ENCODE measurements at regions not wholly inside any gene's neighbourhood (a gene's known extent, or its start where the extent isn't known, plus 50 kb on each side); places are given as distances from the start of the nearest gene placed in this dataset.
"Not testable (repeated sequence)": the region's sequence is repeated elsewhere in the genome, so short reads cannot be mapped to it uniquely, and the experiment has no call there.

DNA sequence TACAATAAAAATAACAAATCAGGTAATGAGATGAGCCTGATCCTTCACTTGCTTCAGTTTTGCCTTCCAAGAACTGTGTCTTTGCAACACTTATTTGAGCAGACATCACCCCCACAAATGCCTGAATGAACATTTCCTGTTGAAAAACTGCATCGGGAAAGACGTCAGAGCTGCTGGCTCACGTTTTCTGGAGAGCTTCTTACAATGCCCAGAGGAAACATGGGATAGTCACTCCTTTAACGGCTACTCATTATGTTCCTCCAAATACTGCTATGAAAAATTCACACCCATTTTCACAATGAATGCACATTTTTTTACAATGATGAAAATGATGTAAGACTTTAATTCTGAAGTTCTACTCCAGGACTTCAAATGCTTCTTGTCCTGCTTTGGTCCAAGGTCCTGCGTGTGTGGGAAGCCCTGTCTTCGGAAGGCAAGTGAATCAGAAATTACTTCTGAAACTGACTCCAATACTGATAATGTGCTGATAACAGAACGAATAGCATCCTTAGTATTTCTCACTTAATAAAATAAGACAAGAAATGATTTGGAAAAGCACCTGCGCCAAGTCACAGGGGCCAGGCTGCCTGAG, 238.0 kb downstream of the ANKRD60 start:
- ChIA-PET POLR2A (no interaction called here), CTCF (no interaction called here)
- Mint-ChIP-seq H3K27ac (no peak overlapping the region), H3K9me3 (ENCODE audit: insufficient read depth) (no peaks in the 10 kb centered on the region), H3K27me3 (ENCODE audit: low read depth) (peaks cover 6% of the 10 kb centered on the region), H3K4me3 (no peak overlapping the region), H3K4me1 (ENCODE audit: low read depth) (no peaks in the 10 kb centered on the region), H3K36me3 (ENCODE audit: low read depth) (no peaks in the 10 kb centered on the region)
- no peak for ATAC-seq
- DNase-seq, result no peak

DNA sequence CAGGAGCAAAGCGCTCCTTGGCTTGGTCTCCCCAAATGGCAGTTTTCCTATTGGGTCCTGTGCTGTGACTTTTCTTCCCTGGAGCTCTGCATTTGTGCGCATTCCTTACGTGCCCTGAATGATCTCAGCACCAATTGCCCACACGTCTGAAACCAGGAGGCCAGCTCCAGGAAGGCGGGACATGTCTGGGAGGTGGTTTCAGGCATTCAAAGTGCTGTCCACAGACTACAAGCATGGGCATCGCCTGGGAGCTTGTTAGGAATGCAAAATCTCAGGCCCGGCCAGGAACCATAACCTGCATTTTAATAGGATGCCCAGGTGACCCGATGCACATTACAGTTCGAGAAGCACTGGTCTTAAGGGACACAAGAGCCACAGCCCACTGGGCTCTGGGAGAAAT, 239.6 kb downstream of the ANKRD60 start:
- Mint-ChIP-seq H3K27ac (no peak overlapping the region), H3K27me3 (ENCODE audit: low read depth) (peaks cover 6% of the 10 kb centered on the region), H3K9me3 (ENCODE audit: insufficient read depth) (no peaks in the 10 kb centered on the region), H3K4me3 (no peak overlapping the region), H3K36me3 (ENCODE audit: low read depth) (no peaks in the 10 kb centered on the region), H3K4me1 (ENCODE audit: low read depth) (no peaks in the 10 kb centered on the region)
- DNase-seq, result no peak
- no peak for ATAC-seq
- ChIA-PET CTCF (no interaction called here), POLR2A (no interaction called here)

DNA sequence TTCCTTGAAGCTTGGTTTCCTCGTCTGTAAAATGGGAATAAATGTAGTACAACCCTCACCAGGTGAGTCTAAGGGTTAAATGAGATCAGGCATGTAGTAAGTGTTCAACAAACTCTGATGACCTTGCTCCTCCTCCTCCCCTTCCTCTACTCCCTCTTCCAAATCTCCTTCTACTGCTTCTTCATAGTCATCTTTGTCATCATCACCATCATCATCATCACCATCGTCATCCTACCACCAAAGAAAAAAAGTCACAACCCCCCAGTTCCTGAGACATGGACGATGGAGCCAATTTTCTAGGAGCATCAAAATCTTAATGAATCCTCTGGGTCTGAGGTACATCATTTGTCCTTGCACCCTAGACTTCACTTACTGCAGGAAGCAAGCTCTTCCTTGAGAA, 240.0 kb downstream of the ANKRD60 start:
- ATAC-seq, result no peak
- H3K4me3 Mint-ChIP-seq, result no peak overlapping the region

DNA sequence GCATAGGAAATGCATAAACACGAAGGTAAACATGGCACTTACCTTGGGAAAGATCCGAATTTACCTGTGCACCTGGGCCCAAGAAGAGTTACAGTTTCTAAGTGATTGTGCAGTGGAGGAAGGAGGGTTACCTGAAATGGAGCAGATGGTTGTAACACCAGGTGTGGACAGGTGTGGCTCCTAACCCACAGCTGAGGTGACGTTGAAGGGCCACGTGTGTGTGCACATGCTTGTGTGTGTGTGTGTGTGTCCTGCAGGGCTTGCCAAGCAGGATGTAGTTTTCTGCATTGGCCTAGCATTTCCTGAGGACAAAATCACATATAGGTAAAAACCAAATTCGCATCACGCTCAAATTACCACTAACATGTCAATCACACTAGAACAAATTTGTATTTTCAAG, 240.8 kb downstream of the ANKRD60 start:
- H3K27me3 Mint-ChIP-seq (ENCODE audit: low read depth), result peaks cover 6% of the 10 kb centered on the region
- ChIA-PET CTCF (no interaction called here), POLR2A (no interaction called here)
- DNase-seq (no peak), ATAC-seq (no peak)
- no peak overlapping the region for H3K4me3 Mint-ChIP-seq
- H3K27ac Mint-ChIP-seq, result no peak overlapping the region
- no peaks in the 10 kb centered on the region for H3K36me3 Mint-ChIP-seq (ENCODE audit: low read depth)
- H3K9me3 Mint-ChIP-seq (ENCODE audit: insufficient read depth), result no peaks in the 10 kb centered on the region
- no peaks in the 10 kb centered on the region for H3K4me1 Mint-ChIP-seq (ENCODE audit: low read depth)

More for the DNA sequence above, 240.0 kb downstream of the ANKRD60 start:
- ChIA-PET POLR2A (no interaction called here), CTCF (no interaction called here)
- Mint-ChIP-seq H3K27ac (no peak overlapping the region), H3K4me1 (ENCODE audit: low read depth) (no peaks in the 10 kb centered on the region), H3K36me3 (ENCODE audit: low read depth) (no peaks in the 10 kb centered on the region), H3K27me3 (ENCODE audit: low read depth) (peaks cover 6% of the 10 kb centered on the region), H3K9me3 (ENCODE audit: insufficient read depth) (no peaks in the 10 kb centered on the region)
- no peak for DNase-seq

DNA sequence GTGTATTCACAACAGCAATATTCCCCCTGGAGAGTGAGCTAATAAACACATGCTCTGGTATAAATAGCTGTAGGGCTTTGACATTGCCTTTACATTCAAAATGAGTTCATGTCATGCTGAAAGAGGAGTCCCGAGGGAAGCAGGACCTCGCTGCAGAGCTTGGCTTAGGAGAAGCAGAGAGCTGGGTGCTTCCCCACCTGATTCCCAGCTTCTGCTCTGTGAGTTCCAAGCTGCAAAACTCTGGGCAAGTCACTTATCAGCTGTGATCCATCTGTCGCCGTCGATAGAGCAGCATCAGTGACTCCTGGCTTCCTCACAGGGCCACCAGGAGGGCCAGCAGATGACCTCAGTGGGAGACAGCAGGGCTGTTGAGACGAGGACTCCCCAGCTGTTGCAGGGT, 241.8 kb downstream of the ANKRD60 start:
- no peaks in the 10 kb centered on the region for H3K9me3 Mint-ChIP-seq (ENCODE audit: insufficient read depth)
- ATAC-seq (no peak), DNase-seq (no peak)
- CTCF ChIA-PET, result no interaction called here
- POLR2A ChIA-PET, result no interaction called here
- no peak overlapping the region for H3K27ac Mint-ChIP-seq
- H3K36me3 Mint-ChIP-seq (ENCODE audit: low read depth), result no peaks in the 10 kb centered on the region
- no peak overlapping the region for H3K4me3 Mint-ChIP-seq
- H3K27me3 Mint-ChIP-seq (ENCODE audit: low read depth), result peaks cover 6% of the 10 kb centered on the region
- H3K4me1 Mint-ChIP-seq (ENCODE audit: low read depth), result no peaks in the 10 kb centered on the region

DNA sequence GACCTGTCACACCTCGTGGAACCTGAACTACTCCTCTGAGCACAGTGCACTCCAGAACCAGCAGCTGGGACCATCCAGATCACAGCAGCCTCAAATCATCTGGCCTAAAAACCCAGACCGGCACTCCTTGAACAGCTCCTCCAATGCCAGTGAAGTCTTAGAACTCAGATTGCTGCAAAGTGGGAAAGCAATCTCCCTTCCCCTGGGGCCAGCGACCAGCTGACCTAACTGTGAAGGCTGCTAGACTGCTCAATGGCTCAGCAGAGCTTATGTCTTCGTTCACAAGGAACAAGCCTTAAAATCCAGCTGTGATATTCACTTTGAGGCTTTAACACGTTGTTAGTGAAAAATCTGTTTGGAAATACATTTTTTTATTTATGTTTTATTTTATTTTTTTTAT, 243.2 kb downstream of the ANKRD60 start:
- Mint-ChIP-seq H3K4me3 (no peak overlapping the region), H3K4me1 (ENCODE audit: low read depth) (no peaks in the 10 kb centered on the region), H3K27ac (no peak overlapping the region), H3K9me3 (ENCODE audit: insufficient read depth) (no peaks in the 10 kb centered on the region), H3K36me3 (ENCODE audit: low read depth) (no peaks in the 10 kb centered on the region), H3K27me3 (ENCODE audit: low read depth) (peaks cover under 1% of the 10 kb centered on the region)
- DNase-seq (no peak), ATAC-seq (no peak)
- ChIA-PET CTCF (no interaction called here), POLR2A (no interaction called here)

DNA sequence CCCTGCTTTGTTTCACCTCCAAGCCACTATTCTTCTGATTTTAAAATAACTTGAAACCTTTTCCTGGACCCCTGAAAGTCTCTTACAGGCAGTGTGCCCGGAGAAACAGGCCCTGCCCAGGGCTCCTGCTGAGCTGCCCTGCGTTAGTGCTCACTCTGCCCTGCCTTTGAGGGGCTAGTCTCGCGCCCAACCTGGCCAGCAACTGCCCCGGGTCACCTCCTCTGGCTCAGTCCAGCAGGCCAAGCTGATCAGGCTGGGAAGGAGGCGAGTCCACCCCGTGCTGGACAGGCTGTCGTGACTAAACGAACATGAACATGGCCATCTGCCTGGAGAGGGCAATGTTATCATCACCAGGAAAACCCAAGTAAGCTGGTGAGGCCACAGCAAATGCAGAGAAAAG, 245.4 kb downstream of the ANKRD60 start:
- ATAC-seq (no peak), DNase-seq (no peak)
- Mint-ChIP-seq H3K9me3 (ENCODE audit: insufficient read depth) (no peaks in the 10 kb centered on the region), H3K4me3 (no peak overlapping the region), H3K4me1 (ENCODE audit: low read depth) (no peaks in the 10 kb centered on the region), H3K27ac (no peak overlapping the region), H3K36me3 (ENCODE audit: low read depth) (no peaks in the 10 kb centered on the region), H3K27me3 (ENCODE audit: low read depth) (no peaks in the 10 kb centered on the region)
- POLR2A ChIA-PET, result no interaction called here
- CTCF ChIA-PET, result no interaction called here

DNA sequence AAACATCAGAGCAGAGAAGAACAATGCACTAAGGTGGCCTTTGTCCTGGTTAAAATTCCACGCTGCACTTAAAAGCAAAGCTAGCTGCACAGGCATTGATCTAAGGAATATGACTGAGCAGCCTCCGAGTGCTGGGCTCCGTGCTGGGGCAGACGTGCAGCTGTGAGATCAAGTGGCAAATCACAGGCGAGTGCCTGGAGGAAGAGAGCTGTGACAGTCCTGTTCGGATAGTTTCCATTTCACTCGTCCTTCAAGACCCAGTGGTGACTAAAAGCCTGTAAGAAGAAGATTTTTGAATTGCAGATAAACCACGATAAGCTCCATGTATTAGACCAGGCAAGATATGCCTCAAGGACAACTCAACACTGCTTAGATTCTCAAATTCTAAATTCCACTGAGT, 247.9 kb downstream of the ANKRD60 start:
- POLR2A ChIA-PET, result no interaction called here
- CTCF ChIA-PET, result no interaction called here
- Mint-ChIP-seq H3K4me1 (ENCODE audit: low read depth) (no peaks in the 10 kb centered on the region), H3K27me3 (ENCODE audit: low read depth) (no peaks in the 10 kb centered on the region), H3K4me3 (no peak overlapping the region), H3K9me3 (ENCODE audit: insufficient read depth) (no peaks in the 10 kb centered on the region), H3K27ac (no peak overlapping the region), H3K36me3 (ENCODE audit: low read depth) (no peaks in the 10 kb centered on the region)
- DNase-seq, result no peak
- ATAC-seq, result no peak

DNA sequence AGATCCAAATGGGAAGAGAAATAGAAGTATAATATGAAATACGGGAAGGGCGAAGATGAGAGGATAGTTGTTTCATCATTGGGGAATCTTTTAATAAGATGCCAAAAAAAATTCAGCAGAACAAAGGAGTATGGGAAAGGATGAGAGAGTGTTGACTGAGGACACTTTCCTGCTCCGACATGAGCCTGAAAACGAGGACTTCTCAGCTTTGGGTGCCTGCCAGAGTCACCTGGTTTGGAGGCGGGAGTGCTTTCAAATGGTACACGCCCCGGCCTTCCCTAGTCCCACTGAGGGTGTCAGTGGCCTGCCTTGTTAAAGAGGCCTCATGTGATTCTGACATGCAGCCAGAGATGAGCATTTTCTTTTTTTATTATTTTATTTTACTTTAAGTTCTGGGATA, 250.9 kb downstream of the ANKRD60 start:
- H3K4me1 Mint-ChIP-seq (ENCODE audit: low read depth), result no peaks in the 10 kb centered on the region
- H3K27me3 Mint-ChIP-seq (ENCODE audit: low read depth), result no peaks in the 10 kb centered on the region
- POLR2A ChIA-PET, result no interaction called here
- DNase-seq (no peak), ATAC-seq (no peak)
- CTCF ChIA-PET, result no interaction called here
- H3K9me3 Mint-ChIP-seq (ENCODE audit: insufficient read depth), result no peaks in the 10 kb centered on the region
- H3K36me3 Mint-ChIP-seq (ENCODE audit: low read depth), result no peaks in the 10 kb centered on the region
- H3K27ac Mint-ChIP-seq, result no peak overlapping the region
- H3K4me3 Mint-ChIP-seq, result no peak overlapping the region

DNA sequence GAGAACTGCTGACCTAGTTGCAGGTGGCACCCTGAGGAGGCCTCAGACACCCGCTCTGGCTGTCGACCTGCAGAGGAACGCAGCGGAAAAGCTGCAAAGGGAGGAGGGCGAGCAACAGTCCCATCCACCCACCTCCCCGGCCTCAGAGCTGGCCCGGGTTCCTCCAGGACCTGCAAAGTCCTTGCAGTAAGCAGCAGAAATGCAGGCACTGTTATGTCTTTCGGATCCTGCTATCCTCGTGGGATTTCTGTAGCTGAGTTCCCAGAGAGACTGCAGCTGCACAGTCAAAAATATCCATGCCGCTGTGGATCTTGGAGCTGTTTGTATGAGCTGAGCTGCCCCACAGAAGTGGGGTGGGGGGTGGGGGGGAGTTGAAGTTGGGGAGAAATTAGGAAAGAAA, 251.3 kb downstream of the ANKRD60 start:
- Mint-ChIP-seq H3K27me3 (ENCODE audit: low read depth) (no peaks in the 10 kb centered on the region), H3K4me1 (ENCODE audit: low read depth) (no peaks in the 10 kb centered on the region), H3K9me3 (ENCODE audit: insufficient read depth) (no peaks in the 10 kb centered on the region), H3K27ac (no peak overlapping the region), H3K36me3 (ENCODE audit: low read depth) (no peaks in the 10 kb centered on the region), H3K4me3 (no peak overlapping the region)
- POLR2A ChIA-PET, result no interaction called here
- ATAC-seq (no peak), DNase-seq (no peak)
- CTCF ChIA-PET, result no interaction called here

DNA sequence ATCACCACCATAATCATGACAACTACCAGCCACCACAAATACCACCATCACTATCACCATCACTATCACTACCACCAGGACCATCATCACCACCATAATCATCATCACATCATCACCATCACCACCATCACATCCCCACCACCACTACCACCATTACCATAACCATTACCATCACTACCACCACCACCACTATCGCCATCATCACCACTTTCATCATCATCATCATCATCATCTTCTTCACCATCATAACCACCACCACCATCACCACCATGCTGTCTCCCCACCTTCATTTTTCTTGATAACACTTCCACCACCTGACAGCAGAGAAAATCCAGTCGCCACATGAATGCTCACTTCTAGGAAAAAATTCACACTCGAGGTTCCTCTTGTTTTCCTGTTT, 253.6 kb downstream of the ANKRD60 start:
- no peaks in the 10 kb centered on the region for H3K36me3 Mint-ChIP-seq (ENCODE audit: low read depth)
- CTCF ChIA-PET, result no interaction called here

DNA sequence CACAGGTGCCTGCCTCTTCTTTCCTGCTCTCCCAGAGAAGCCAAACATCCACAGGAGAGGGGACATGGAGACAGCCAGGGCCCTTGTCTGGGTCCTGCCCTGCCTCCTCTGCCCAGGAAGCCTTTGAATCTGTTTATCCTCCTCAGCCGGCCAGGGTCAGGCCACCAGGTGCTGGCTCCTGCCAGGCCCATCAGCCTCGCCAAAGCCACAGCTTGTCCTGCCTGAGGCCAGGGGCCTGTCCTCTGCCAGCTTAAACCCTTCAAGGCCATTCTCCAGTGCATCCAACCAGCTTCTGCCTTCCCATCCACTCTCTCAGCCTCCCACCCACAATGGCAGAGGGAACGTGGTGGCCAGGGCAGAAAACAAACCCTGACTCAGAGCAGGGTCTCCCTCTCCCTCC, 254.6 kb downstream of the ANKRD60 start:
- H3K9me3 Mint-ChIP-seq (ENCODE audit: insufficient read depth), result no peaks in the 10 kb centered on the region
- no peaks in the 10 kb centered on the region for H3K27me3 Mint-ChIP-seq (ENCODE audit: low read depth)
- ChIA-PET POLR2A (no interaction called here), CTCF (no interaction called here)
- H3K4me3 Mint-ChIP-seq, result no peak overlapping the region
- H3K4me1 Mint-ChIP-seq (ENCODE audit: low read depth), result no peaks in the 10 kb centered on the region
- ATAC-seq, result no peak
- no peaks in the 10 kb centered on the region for H3K36me3 Mint-ChIP-seq (ENCODE audit: low read depth)
- DNase-seq, result no peak
- H3K27ac Mint-ChIP-seq, result no peak overlapping the region

More for the DNA sequence above, 253.6 kb downstream of the ANKRD60 start:
- Mint-ChIP-seq H3K27me3 (ENCODE audit: low read depth) (no peaks in the 10 kb centered on the region), H3K9me3 (ENCODE audit: insufficient read depth) (no peaks in the 10 kb centered on the region), H3K4me3 (no peak overlapping the region), H3K27ac (no peak overlapping the region), H3K4me1 (ENCODE audit: low read depth) (no peaks in the 10 kb centered on the region)
- ATAC-seq (no peak), DNase-seq (no peak)
- POLR2A ChIA-PET, result no interaction called here

DNA sequence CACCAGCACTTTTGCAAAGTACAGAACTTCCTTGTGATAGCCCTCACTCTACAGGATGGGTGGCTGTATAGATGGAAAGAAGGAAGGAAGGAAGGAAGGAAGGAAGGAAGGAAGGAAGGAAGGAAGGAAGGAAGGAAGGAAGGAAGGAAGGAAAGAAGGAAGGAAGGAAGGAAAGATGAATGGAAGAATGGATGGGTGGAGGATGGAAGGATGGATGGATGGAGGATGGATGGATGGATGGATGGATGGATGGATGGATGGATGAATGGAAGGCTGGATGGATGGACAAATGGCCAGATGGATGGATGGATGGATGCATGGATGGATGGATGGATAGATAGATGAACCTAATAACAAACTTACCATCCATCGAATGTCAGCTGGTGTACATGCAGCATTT, 256.9 kb downstream of the ANKRD60 start:
- ATAC-seq; H3K4me3 Mint-ChIP-seq; H3K4me1 Mint-ChIP-seq (ENCODE audit: low read depth); POLR2A ChIA-PET; DNase-seq; H3K9me3 Mint-ChIP-seq (ENCODE audit: insufficient read depth); H3K36me3 Mint-ChIP-seq (ENCODE audit: low read depth); H3K27ac Mint-ChIP-seq; H3K27me3 Mint-ChIP-seq (ENCODE audit: low read depth): not testable (repeated sequence)
- CTCF ChIA-PET, result interaction anchor here (1.0 kb wide), 1 partner anchor 209 kb away, joined by 3 read pairs; no protein-coding TSS in a partner anchor
